ENCODE measurements at regions not wholly inside any gene's neighbourhood (a gene's known extent, or its start where the extent isn't known, plus 50 kb on each side); places are given as distances from the start of the nearest gene placed in this dataset.
"Not testable (repeated sequence)": the region's sequence is repeated elsewhere in the genome, so short reads cannot be mapped to it uniquely, and the experiment has no call there.

DNA sequence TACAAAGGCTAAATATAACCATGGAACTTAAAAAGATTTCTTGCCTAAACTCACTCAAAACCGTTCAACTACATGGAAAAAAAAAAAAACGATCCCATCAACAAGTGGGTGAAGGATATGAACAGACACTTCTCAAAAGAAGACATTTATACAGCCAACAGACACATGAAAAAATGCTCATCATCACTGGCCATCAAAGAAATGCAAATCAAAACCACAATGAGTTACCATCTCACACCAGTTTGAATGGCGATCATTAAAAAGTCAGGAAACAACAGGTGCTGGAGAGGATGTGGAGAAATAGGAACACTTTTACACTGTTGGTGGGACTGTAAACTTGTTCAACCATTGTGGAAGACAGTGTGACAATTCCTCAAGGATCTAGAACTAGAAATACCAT is 151.2 kb upstream of the SMIM30 start:
- TF ChIP-seq, protein P1, sequence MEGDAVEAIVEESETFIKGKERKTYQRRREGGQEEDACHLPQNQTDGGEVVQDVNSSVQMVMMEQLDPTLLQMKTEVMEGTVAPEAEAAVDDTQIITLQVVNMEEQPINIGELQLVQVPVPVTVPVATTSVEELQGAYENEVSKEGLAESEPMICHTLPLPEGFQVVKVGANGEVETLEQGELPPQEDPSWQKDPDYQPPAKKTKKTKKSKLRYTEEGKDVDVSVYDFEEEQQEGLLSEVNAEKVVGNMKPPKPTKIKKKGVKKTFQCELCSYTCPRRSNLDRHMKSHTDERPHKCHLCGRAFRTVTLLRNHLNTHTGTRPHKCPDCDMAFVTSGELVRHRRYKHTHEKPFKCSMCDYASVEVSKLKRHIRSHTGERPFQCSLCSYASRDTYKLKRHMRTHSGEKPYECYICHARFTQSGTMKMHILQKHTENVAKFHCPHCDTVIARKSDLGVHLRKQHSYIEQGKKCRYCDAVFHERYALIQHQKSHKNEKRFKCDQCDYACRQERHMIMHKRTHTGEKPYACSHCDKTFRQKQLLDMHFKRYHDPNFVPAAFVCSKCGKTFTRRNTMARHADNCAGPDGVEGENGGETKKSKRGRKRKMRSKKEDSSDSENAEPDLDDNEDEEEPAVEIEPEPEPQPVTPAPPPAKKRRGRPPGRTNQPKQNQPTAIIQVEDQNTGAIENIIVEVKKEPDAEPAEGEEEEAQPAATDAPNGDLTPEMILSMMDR (IDR thresholded peaks at IDR 0.05) = not testable (repeated sequence)
- not testable (repeated sequence) for TF ChIP-seq POLR2A (IDR thresholded peaks at IDR 0.05)

All from uterus (tissue), 2 donors.